ENCODE measurements at regions not wholly inside any gene's neighbourhood (a gene's known extent, or its start where the extent isn't known, plus 50 kb on each side); places are given as distances from the start of the nearest gene placed in this dataset.

GRCh38 chr20:12207875-12208274 is 290.2 kb downstream of the BTBD3 start:
- peak; percentile 18 for TF ChIP-seq CTCF (IDR thresholded peaks at IDR 0.05; ENCODE audit: insufficient read depth, low read depth, low read length, missing control alignments)
- no peak overlapping the region for H3K4me3 ChIP-seq (ENCODE audit: low read depth, low read length)
- no peak for DNase-seq (ENCODE audit: low read depth)

- TF ChIP-seq CTCF (IDR thresholded peaks at IDR 0.05; ENCODE audit: insufficient read depth, low read depth, low read length, missing control alignments): no peak
- no peak overlapping the region for H3K4me3 ChIP-seq (ENCODE audit: low read depth, low read length)
- DNase-seq (ENCODE audit: low read depth): no peak
Measured at GRCh38 chr20:12210591-12210990, 292.9 kb downstream of the BTBD3 start.

- TF ChIP-seq CTCF (IDR thresholded peaks at IDR 0.05; ENCODE audit: insufficient read depth, low read depth, low read length, missing control alignments): no peak
- no peak overlapping the region for H3K4me3 ChIP-seq (ENCODE audit: low read depth, low read length)
- DNase-seq (ENCODE audit: low read depth): no peak
Measured at GRCh38 chr20:12211361-12211760, 293.7 kb downstream of the BTBD3 start.

GRCh38 chr20:12217382-12217781 is 299.7 kb downstream of the BTBD3 start:
- DNase-seq (ENCODE audit: low read depth): no peak
- no peak overlapping the region for H3K4me3 ChIP-seq (ENCODE audit: low read depth, low read length)
- no peak for TF ChIP-seq CTCF (IDR thresholded peaks at IDR 0.05; ENCODE audit: insufficient read depth, low read depth, low read length, missing control alignments)

- TF ChIP-seq CTCF (IDR thresholded peaks at IDR 0.05; ENCODE audit: insufficient read depth, low read depth, low read length, missing control alignments): no peak
- no peak for DNase-seq (ENCODE audit: low read depth)
- no peak overlapping the region for H3K4me3 ChIP-seq (ENCODE audit: low read depth, low read length)
Measured at GRCh38 chr20:12219798-12220197, 302.1 kb downstream of the BTBD3 start.

- TF ChIP-seq CTCF (IDR thresholded peaks at IDR 0.05; ENCODE audit: insufficient read depth, low read depth, low read length, missing control alignments): no peak
- no peak for DNase-seq (ENCODE audit: low read depth)
Measured at GRCh38 chr20:12223057-12223456, 305.4 kb downstream of the BTBD3 start.

GRCh38 chr20:12225898-12226297 is 308.2 kb downstream of the BTBD3 start:
- TF ChIP-seq CTCF (IDR thresholded peaks at IDR 0.05; ENCODE audit: insufficient read depth, low read depth, low read length, missing control alignments): no peak
- no peak for DNase-seq (ENCODE audit: low read depth)
- no peak overlapping the region for H3K4me3 ChIP-seq (ENCODE audit: low read depth, low read length)

More at GRCh38 chr20:12223057-12223456, 305.4 kb downstream of the BTBD3 start:
- H3K4me3 ChIP-seq (ENCODE audit: low read depth, low read length): no peak overlapping the region
